K562 (cell line): ENCODE measurements at regions not wholly inside any gene's neighbourhood (a gene's known extent, or its start where the extent isn't known, plus 50 kb on each side); places are given as distances from the start of the nearest gene placed in this dataset.

Experiments used
- NCOA1 ChIP-seq: fragments of 450-650 bp; IDR thresholded peaks from 2 replicates; pipeline ENCODE4 v1.6.1; 2016; ENCODE audit warnings: low read depth
- POLR2A ChIP-seq: fragments of 450-650 bp; conservative IDR thresholded peaks from 2 replicates; pipeline ENCODE4 v1.6.1; 2016

- TF ChIP-seq POLR2A (no peak), NCOA1 (no peak)
These were observed 63.0 kb downstream of the HES1 start for GRCh38 chr3:194198938-194199337.
